ENCODE measurements at regions not wholly inside any gene's neighbourhood (a gene's known extent, or its start where the extent isn't known, plus 50 kb on each side); places are given as distances from the start of the nearest gene placed in this dataset.

- DNase-seq (ENCODE audit: low read depth) = no peak
- TF ChIP-seq CTCF (IDR thresholded peaks at IDR 0.05; ENCODE audit: control insufficient read depth, extremely low read depth, insufficient read depth) = no peak
- H3K4me3 ChIP-seq (ENCODE audit: low read depth, low read length) = no peak overlapping the region
These were observed 870.1 kb downstream of the KCNJ2 start for GRCh38 chr17:71039391-71039790.

GRCh38 chr17:71052971-71053370 is 883.6 kb downstream of the KCNJ2 start:
- no peak overlapping the region for H3K4me3 ChIP-seq (ENCODE audit: low read depth, low read length)
- no peak for TF ChIP-seq CTCF (IDR thresholded peaks at IDR 0.05; ENCODE audit: control insufficient read depth, extremely low read depth, insufficient read depth)
- DNase-seq (ENCODE audit: low read depth) = no peak

GRCh38 chr17:71055128-71055527 is 885.8 kb downstream of the KCNJ2 start:
- no peak for TF ChIP-seq CTCF (IDR thresholded peaks at IDR 0.05; ENCODE audit: control insufficient read depth, extremely low read depth, insufficient read depth)
- DNase-seq (ENCODE audit: low read depth) = no peak
- no peak overlapping the region for H3K4me3 ChIP-seq (ENCODE audit: low read depth, low read length)

- DNase-seq (ENCODE audit: low read depth) = no peak
These were observed 888.1 kb downstream of the KCNJ2 start for GRCh38 chr17:71057448-71057847.

GRCh38 chr17:71057938-71058337 is 888.6 kb downstream of the KCNJ2 start:
- no peak overlapping the region for H3K4me3 ChIP-seq (ENCODE audit: low read depth, low read length)
- no peak for DNase-seq (ENCODE audit: low read depth)
- TF ChIP-seq CTCF (IDR thresholded peaks at IDR 0.05; ENCODE audit: control insufficient read depth, extremely low read depth, insufficient read depth) = no peak

More at GRCh38 chr17:71057448-71057847, 888.1 kb downstream of the KCNJ2 start:
- no peak overlapping the region for H3K4me3 ChIP-seq (ENCODE audit: low read depth, low read length)
- TF ChIP-seq CTCF (IDR thresholded peaks at IDR 0.05; ENCODE audit: control insufficient read depth, extremely low read depth, insufficient read depth) = no peak

- no peak for TF ChIP-seq CTCF (IDR thresholded peaks at IDR 0.05; ENCODE audit: control insufficient read depth, extremely low read depth, insufficient read depth)
- no peak for DNase-seq (ENCODE audit: low read depth)
- no peak overlapping the region for H3K4me3 ChIP-seq (ENCODE audit: low read depth, low read length)
These were observed 893.8 kb downstream of the KCNJ2 start for GRCh38 chr17:71063127-71063526.

- DNase-seq (ENCODE audit: low read depth) = no peak
- H3K4me3 ChIP-seq (ENCODE audit: low read depth, low read length) = no peak overlapping the region
- TF ChIP-seq CTCF (IDR thresholded peaks at IDR 0.05; ENCODE audit: control insufficient read depth, extremely low read depth, insufficient read depth) = no peak
These were observed 894.2 kb downstream of the KCNJ2 start for GRCh38 chr17:71063559-71063958.

Measured in LNCaP clone FGC (cell line).